ENCODE measurements at regions not wholly inside any gene's neighbourhood (a gene's known extent, or its start where the extent isn't known, plus 50 kb on each side); places are given as distances from the start of the nearest gene placed in this dataset.

- no peaks in the 10 kb centered on the region for H3K4me1 Mint-ChIP-seq (ENCODE audit: low read depth)
- no peak for TF ChIP-seq CTCF (IDR thresholded peaks at IDR 0.05)
- DNase-seq (no peak), ATAC-seq (no peak)
- no peak overlapping the region for H3K27ac Mint-ChIP-seq
- intact Hi-C loops (cut with micrococcal nuclease), result no loop called here
- no peak overlapping the region for H3K4me3 Mint-ChIP-seq
- no peaks in the 10 kb centered on the region for H3K36me3 Mint-ChIP-seq (ENCODE audit: low read depth)
- ChIA-PET CTCF (interaction anchor here (0.9 kb wide), 1 partner anchor 10 kb away, joined by 3 read pairs; no protein-coding TSS in a partner anchor), POLR2A (no interaction called here)
- no peaks in the 10 kb centered on the region for H3K9me3 Mint-ChIP-seq
- H3K27me3 Mint-ChIP-seq, result no peaks in the 10 kb centered on the region
Observed at GRCh38 chr21:22585558-22585957, 1587.3 kb downstream of the NCAM2 start.

- intact Hi-C loops (cut with micrococcal nuclease), result no loop called here
- H3K27me3 Mint-ChIP-seq, result no peaks in the 10 kb centered on the region
- H3K27ac Mint-ChIP-seq, result no peak overlapping the region
- CTCF ChIA-PET, result no interaction called here
- no peak for ATAC-seq
- no peaks in the 10 kb centered on the region for H3K36me3 Mint-ChIP-seq (ENCODE audit: low read depth)
- TF ChIP-seq CTCF (IDR thresholded peaks at IDR 0.05), result no peak
- H3K4me1 Mint-ChIP-seq (ENCODE audit: low read depth), result no peaks in the 10 kb centered on the region
- no peak overlapping the region for H3K4me3 Mint-ChIP-seq
- no peak for DNase-seq
- POLR2A ChIA-PET, result no interaction called here
- H3K9me3 Mint-ChIP-seq, result no peaks in the 10 kb centered on the region
Observed at GRCh38 chr21:22597660-22598255, 1599.5 kb downstream of the NCAM2 start.

GRCh38 chr21:22609802-22610201 is 1611.6 kb downstream of the NCAM2 start:
- H3K4me1 Mint-ChIP-seq (ENCODE audit: low read depth), result no peaks in the 10 kb centered on the region
- TF ChIP-seq CTCF (IDR thresholded peaks at IDR 0.05), result no peak
- no peak overlapping the region for H3K4me3 Mint-ChIP-seq
- intact Hi-C loops (cut with micrococcal nuclease), result no loop called here
- ChIA-PET POLR2A (no interaction called here), CTCF (interaction anchor here (1.0 kb wide), 1 partner anchor 34 kb away, joined by 3 read pairs; no protein-coding TSS in a partner anchor)
- no peaks in the 10 kb centered on the region for H3K36me3 Mint-ChIP-seq (ENCODE audit: low read depth)
- DNase-seq (no peak), ATAC-seq (no peak)
- peaks cover 3% of the 10 kb centered on the region for H3K9me3 Mint-ChIP-seq
- H3K27me3 Mint-ChIP-seq, result no peaks in the 10 kb centered on the region
- H3K27ac Mint-ChIP-seq, result no peak overlapping the region

GRCh38 chr21:22627911-22628310 is 1629.7 kb downstream of the NCAM2 start:
- intact Hi-C loops (cut with micrococcal nuclease), result no loop called here
- POLR2A ChIA-PET, result no interaction called here
- no peaks in the 10 kb centered on the region for H3K36me3 Mint-ChIP-seq (ENCODE audit: low read depth)
- no peak overlapping the region for H3K4me3 Mint-ChIP-seq
- DNase-seq (no peak), ATAC-seq (no peak)
- no peak overlapping the region for H3K27ac Mint-ChIP-seq
- H3K4me1 Mint-ChIP-seq (ENCODE audit: low read depth), result no peaks in the 10 kb centered on the region
- CTCF ChIA-PET, result no interaction called here
- no peaks in the 10 kb centered on the region for H3K9me3 Mint-ChIP-seq
- no peak for TF ChIP-seq CTCF (IDR thresholded peaks at IDR 0.05)
- H3K27me3 Mint-ChIP-seq, result no peaks in the 10 kb centered on the region

GRCh38 chr21:22630953-22631465 is 1632.8 kb downstream of the NCAM2 start:
- H3K27me3 Mint-ChIP-seq, result no peaks in the 10 kb centered on the region
- H3K4me1 Mint-ChIP-seq (ENCODE audit: low read depth), result no peaks in the 10 kb centered on the region
- intact Hi-C loops (cut with micrococcal nuclease), result no loop called here
- no peak for ATAC-seq
- no peak for DNase-seq
- H3K27ac Mint-ChIP-seq, result no peak overlapping the region
- H3K9me3 Mint-ChIP-seq, result no peaks in the 10 kb centered on the region
- H3K4me3 Mint-ChIP-seq, result no peak overlapping the region
- no peak for TF ChIP-seq CTCF (IDR thresholded peaks at IDR 0.05)
- ChIA-PET CTCF (no interaction called here), POLR2A (interaction anchor here (0.5 kb wide), 1 partner anchor 58 kb away, joined by 3 read pairs; no protein-coding TSS in a partner anchor)
- no peaks in the 10 kb centered on the region for H3K36me3 Mint-ChIP-seq (ENCODE audit: low read depth)
